OCI-LY1 (cell line): ENCODE measurements at regions not wholly inside any gene's neighbourhood (a gene's known extent, or its start where the extent isn't known, plus 50 kb on each side); places are given as distances from the start of the nearest gene placed in this dataset.

Experiments
- EZH2 ChIP-seq: fragments of 200-600 bp; sonication (generic), shearing (Covaris generic); IDR thresholded peaks from 2 replicates; pipeline ENCODE4 v1.8.0; 2017; ENCODE audit warnings: borderline replicate concordance, mixed run types, mild to moderate bottlenecking, antibody characterized with exemption, low read length, moderate library complexity, mixed read lengths
- TF ChIP-seq, protein P1 (sequence below): fragments of 200-600 bp; sonication (generic), shearing (Covaris generic); IDR thresholded peaks from 2 replicates; pipeline ENCODE4 v1.5.1; 2017; ENCODE audit warnings: mild to moderate bottlenecking, antibody characterized with exemption, low read length, moderate library complexity, mixed read lengths

DNA sequence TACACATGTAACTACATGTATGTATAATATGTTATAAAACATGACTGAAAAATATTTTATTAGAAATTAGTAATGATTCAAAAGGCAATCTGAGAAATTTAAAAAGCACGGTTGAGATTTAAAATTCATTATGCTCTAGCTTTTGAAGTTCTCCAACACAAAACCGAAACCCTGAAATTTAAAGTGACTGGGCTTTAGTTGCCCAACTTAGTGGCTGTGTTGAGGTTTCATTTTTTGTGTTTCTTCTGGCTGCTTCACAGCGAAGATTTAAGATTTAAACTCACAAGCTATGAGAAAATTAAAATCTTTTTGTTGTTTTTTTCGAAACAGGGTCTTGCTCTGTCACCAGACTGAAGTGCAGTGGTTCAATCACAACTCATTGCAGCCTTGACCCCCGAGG is 1058.7 kb downstream of the NCAM2 start:
- TF ChIP-seq, protein P1, sequence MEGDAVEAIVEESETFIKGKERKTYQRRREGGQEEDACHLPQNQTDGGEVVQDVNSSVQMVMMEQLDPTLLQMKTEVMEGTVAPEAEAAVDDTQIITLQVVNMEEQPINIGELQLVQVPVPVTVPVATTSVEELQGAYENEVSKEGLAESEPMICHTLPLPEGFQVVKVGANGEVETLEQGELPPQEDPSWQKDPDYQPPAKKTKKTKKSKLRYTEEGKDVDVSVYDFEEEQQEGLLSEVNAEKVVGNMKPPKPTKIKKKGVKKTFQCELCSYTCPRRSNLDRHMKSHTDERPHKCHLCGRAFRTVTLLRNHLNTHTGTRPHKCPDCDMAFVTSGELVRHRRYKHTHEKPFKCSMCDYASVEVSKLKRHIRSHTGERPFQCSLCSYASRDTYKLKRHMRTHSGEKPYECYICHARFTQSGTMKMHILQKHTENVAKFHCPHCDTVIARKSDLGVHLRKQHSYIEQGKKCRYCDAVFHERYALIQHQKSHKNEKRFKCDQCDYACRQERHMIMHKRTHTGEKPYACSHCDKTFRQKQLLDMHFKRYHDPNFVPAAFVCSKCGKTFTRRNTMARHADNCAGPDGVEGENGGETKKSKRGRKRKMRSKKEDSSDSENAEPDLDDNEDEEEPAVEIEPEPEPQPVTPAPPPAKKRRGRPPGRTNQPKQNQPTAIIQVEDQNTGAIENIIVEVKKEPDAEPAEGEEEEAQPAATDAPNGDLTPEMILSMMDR = no peak
- TF ChIP-seq EZH2 = no peak
